ENCODE measurements at regions not wholly inside any gene's neighbourhood (a gene's known extent, or its start where the extent isn't known, plus 50 kb on each side); places are given as distances from the start of the nearest gene placed in this dataset.
A peak's percentile ranks its signal among the peaks of the same experiment; 100 is the strongest.

DNA sequence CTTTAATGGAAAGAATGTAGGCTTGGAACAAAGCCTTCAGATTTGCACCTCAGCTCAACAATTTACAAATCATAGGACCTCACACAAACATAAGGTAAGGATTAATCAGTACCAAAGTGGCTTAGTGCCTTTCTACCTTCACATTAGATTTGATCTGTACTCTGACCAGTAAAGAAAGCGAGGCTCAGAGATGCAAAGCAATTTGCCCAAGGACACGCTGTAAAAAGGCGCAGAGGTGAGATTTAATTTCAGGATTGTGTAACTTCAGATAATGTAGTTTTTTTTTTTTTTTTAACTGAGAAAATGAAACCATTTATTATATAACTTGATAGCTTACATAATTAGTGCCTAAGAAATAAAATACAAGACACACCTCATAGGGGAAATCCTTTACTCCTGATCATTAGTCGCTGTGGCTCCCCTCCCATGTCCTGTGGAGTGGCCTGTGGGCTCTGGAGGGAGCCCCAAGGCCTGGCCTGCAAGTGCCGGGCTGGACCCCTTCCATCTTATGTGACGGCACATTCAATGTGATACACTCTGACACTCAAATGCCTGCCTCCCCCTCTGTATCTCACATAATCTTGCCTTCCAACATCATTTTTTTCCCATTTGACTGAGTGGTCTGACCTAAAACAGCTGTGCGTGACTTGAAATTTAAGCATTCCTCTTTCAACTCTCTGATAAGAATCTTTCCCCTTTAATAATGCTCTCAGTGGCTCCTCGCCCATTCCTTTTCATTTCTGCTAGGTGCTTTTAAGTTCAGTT lies 426.5 kb upstream of the DAB1 start:
- Histone ChIP-seq H3K4me1 (ENCODE audit: control insufficient read depth in 2 of 3, insufficient read depth in 2 of 3, low read depth in 1 of 3, low read length in 3 of 3) (no peaks in the 10 kb centered on the region), H3K9ac (ENCODE audit: low read length in 3 of 3) (no peak overlapping the region), H3K27ac (ENCODE audit: low read depth in 2 of 2, low read length in 2 of 2) (no peak overlapping the region), H3K9me3 (ENCODE audit: control insufficient read depth in 2 of 3, insufficient read depth in 1 of 3, low read length in 3 of 3) (no peaks in the 10 kb centered on the region), H3K27me3 (ENCODE audit: control insufficient read depth, insufficient read depth, low read length) (no peaks in the 10 kb centered on the region), H3K36me3 (ENCODE audit: control insufficient read depth in 2 of 3, insufficient read depth in 3 of 3, low read length in 3 of 3) (no peaks in the 10 kb centered on the region), H3K4me3 (ENCODE audit: low read length in 3 of 3) (no peak overlapping the region)
- FAIRE-seq (no peak), DNase-seq (peak in 1 of 5 donors; percentile 10)
- intact Hi-C loops (cut with DNase I) = no loop called here
- TF ChIP-seq, protein P1, sequence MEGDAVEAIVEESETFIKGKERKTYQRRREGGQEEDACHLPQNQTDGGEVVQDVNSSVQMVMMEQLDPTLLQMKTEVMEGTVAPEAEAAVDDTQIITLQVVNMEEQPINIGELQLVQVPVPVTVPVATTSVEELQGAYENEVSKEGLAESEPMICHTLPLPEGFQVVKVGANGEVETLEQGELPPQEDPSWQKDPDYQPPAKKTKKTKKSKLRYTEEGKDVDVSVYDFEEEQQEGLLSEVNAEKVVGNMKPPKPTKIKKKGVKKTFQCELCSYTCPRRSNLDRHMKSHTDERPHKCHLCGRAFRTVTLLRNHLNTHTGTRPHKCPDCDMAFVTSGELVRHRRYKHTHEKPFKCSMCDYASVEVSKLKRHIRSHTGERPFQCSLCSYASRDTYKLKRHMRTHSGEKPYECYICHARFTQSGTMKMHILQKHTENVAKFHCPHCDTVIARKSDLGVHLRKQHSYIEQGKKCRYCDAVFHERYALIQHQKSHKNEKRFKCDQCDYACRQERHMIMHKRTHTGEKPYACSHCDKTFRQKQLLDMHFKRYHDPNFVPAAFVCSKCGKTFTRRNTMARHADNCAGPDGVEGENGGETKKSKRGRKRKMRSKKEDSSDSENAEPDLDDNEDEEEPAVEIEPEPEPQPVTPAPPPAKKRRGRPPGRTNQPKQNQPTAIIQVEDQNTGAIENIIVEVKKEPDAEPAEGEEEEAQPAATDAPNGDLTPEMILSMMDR (IDR thresholded peaks at IDR 0.05; ENCODE audit: borderline replicate concordance, extremely low read depth, insufficient read depth) = no peak

DNA sequence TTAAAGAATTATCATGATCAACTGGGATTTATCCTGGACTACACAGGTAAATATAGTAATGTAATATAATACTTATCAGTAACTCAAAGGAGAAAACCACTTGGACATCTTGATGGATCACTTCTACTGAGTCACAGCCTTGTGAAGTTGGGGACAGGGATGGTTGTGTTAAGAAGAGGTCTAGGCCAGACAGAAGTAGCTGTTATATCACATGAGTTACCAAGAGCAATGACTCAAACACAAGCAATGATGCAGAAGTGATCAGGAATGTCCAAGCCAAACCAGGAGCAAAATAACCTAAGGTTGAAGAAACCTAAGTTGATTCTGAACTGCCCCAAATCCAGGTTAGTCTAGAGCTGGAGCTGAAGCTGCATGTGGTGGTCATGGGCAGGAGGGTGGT lies 424.5 kb upstream of the DAB1 start:
- Histone ChIP-seq H3K4me3 (ENCODE audit: low read length in 3 of 3) (no peak overlapping the region), H3K9ac (ENCODE audit: low read length in 3 of 3) (no peak overlapping the region), H3K27ac (ENCODE audit: low read depth in 2 of 2, low read length in 2 of 2) (no peak overlapping the region), H3K27me3 (ENCODE audit: control insufficient read depth, insufficient read depth, low read length) (no peaks in the 10 kb centered on the region), H3K36me3 (ENCODE audit: control insufficient read depth in 2 of 3, insufficient read depth in 3 of 3, low read length in 3 of 3) (no peaks in the 10 kb centered on the region), H3K9me3 (ENCODE audit: control insufficient read depth in 2 of 3, insufficient read depth in 1 of 3, low read length in 3 of 3) (no peaks in the 10 kb centered on the region), H3K4me1 (ENCODE audit: control insufficient read depth in 2 of 3, insufficient read depth in 2 of 3, low read depth in 1 of 3, low read length in 3 of 3) (no peaks in the 10 kb centered on the region)
- no peak for FAIRE-seq
- TF ChIP-seq, protein P1 (IDR thresholded peaks at IDR 0.05; ENCODE audit: borderline replicate concordance, extremely low read depth, insufficient read depth) = no peak
- DNase-seq = no peak
- intact Hi-C loops (cut with DNase I) = no loop called here

- Histone ChIP-seq H3K27ac (ENCODE audit: low read depth in 2 of 2, low read length in 2 of 2) (no peak overlapping the region), H3K9me3 (ENCODE audit: control insufficient read depth in 2 of 3, insufficient read depth in 1 of 3, low read length in 3 of 3) (peaks cover 0 to 9% (median 0%) of the 10 kb centered on the region in 3 donors), H3K4me1 (ENCODE audit: control insufficient read depth in 2 of 3, insufficient read depth in 2 of 3, low read depth in 1 of 3, low read length in 3 of 3) (no peaks in the 10 kb centered on the region), H3K4me3 (ENCODE audit: low read length in 3 of 3) (no peak overlapping the region), H3K36me3 (ENCODE audit: control insufficient read depth in 2 of 3, insufficient read depth in 3 of 3, low read length in 3 of 3) (no peaks in the 10 kb centered on the region), H3K27me3 (ENCODE audit: control insufficient read depth, insufficient read depth, low read length) (no peaks in the 10 kb centered on the region), H3K9ac (ENCODE audit: low read length in 3 of 3) (no peak overlapping the region)
- intact Hi-C loops (cut with DNase I) = no loop called here
- DNase-seq (no peak), FAIRE-seq (no peak)
- TF ChIP-seq, protein P1 (IDR thresholded peaks at IDR 0.05; ENCODE audit: borderline replicate concordance, extremely low read depth, insufficient read depth) = no peak
These were observed 421.2 kb upstream of the DAB1 start for GRCh38 chr1:57845041-57845440.
